HG02840 (cell line): ENCODE measurements at regions not wholly inside any gene's neighbourhood (a gene's known extent, or its start where the extent isn't known, plus 50 kb on each side); places are given as distances from the start of the nearest gene placed in this dataset.
A peak's percentile ranks its signal among the peaks of the same experiment; 100 is the strongest.
"Not testable (repeated sequence)": the region's sequence is repeated elsewhere in the genome, so short reads cannot be mapped to it uniquely, and the experiment has no call there.

Source experiments
- ATAC-seq: cut with Tn5 transposase; IDR thresholded peaks from one replicate; pipeline ENCODE4 v1.9.1; 2021; ENCODE audit warnings: mild to moderate bottlenecking, moderate library complexity, moderate number of reproducible peaks; ENCODE audit not compliant: unreplicated experiment, low FRiP score

DNA sequence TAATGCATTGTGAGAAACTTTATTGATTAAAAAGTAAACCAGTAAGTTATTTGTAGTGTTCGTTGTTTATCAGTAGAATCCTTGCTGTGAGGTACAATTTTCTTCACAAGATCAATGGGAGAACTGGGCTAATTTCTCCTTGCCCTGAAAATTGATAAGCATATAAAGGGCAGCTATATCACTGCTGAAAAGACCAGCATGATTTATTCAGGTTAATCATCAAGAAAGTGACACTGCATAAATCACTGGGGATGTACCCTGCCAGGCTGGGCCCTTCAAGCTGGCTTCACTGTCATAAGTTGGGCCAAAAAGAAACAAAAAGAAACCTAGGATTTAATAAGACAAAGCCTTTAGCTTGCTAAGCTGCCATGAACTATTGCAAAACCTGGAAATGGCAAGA lies 746.7 kb downstream of the STPG2 start:
- ATAC-seq: no peak

DNA sequence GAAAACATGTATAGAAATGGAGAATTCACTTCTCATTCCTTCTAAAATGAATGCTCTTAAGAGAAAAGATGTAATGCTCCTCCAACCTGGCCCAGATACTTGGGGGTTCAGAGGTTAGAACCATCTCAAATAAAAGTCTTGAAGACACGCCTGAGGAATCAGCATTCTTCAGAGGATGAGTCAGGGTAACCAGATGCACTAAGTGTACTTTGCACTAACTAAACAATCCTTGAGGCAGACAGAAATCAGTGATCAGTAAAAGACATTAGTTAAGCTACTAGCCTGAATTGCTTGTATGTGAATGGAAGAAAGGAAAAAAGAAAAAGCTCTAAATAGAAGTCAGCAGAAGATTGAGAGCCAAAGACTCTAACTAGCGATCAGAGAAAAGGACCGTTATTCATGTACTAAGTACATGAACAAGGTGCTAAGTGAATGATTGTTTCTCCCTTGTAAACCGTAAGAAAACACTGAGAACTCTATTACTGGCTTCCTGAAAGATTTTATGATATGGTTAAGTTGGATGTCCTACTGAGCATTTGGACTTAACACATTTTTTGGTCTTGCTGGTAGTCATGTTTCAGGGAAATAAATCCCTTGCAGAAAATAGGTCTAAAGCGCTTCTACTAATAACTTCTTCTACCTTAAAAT lies 738.3 kb downstream of the STPG2 start:
- no peak for ATAC-seq

DNA sequence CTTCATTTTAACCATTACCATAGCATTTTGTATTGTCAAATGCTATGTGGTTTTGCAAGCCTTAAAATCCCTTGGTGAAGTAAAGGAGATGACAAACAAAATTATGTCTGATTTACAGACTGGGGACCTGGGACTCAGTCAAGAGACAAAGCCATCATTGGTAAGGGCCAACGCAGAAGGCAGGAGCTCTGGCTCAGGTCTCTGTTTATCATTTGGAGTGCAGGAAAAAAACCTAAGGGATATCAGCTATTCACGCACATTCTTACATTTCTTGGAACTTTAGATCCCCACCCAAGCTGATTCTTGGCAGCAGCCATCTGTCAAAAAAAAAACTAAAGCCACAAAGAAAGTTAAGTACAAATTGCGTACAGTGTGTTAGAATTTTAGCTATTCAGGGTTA lies 731.9 kb downstream of the STPG2 start:
- no peak for ATAC-seq

DNA sequence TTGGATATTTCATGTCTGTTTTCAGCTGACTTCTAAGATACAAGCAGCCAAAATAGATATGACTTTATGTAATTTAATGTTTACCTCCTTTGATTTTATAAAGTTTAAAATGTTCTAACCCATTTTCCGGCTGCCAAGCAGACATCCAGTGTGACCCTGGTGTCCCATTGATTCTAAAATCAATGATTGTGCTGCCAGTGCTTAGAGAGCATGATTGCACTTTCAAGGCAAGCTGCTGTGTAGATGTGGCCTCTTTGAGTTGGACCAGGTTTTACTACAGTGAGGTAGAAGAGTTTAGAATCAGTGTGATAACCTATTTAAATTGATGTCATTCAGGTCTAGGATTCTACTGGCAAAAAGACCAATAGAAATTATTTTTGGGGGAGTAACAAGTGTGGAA lies 730.9 kb downstream of the STPG2 start:
- ATAC-seq: no peak

DNA sequence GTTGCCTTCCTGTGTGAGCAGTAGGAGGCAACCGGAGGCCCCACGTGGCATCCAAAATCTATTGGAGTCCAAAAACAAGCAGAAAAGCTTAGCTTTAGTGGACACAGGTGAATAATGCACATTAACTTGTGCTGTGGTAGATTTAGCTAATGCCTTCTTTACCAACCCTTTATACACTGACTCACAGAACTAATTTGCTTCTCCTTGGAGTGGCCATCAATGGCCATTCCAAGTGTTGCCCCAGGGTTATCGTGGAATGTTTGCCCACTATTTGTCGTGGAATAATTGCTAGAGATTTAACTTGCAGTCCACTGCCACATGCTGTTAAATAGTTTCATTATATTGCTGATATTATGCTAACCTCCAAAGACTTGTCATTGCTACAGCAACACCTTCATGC lies 729.1 kb downstream of the STPG2 start:
- no peak for ATAC-seq

DNA sequence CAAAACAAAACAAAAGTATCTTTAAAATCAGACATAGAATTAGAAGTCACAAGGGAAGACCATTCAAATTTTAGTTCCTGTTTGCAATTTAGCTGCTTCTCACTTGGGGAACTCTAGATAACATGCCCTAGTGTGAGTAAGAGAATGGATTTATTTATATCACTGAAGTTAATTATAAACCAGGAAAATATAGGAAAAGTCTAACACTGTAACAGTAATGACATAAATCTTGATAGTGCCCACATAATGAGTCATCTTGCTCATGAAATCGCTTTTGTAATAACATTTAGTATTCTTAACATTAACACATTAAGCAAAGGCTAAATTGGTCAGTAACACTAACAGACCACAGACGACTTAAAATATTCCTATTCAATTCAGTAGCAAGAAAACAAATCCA lies 710.7 kb downstream of the STPG2 start:
- ATAC-seq: no peak

DNA sequence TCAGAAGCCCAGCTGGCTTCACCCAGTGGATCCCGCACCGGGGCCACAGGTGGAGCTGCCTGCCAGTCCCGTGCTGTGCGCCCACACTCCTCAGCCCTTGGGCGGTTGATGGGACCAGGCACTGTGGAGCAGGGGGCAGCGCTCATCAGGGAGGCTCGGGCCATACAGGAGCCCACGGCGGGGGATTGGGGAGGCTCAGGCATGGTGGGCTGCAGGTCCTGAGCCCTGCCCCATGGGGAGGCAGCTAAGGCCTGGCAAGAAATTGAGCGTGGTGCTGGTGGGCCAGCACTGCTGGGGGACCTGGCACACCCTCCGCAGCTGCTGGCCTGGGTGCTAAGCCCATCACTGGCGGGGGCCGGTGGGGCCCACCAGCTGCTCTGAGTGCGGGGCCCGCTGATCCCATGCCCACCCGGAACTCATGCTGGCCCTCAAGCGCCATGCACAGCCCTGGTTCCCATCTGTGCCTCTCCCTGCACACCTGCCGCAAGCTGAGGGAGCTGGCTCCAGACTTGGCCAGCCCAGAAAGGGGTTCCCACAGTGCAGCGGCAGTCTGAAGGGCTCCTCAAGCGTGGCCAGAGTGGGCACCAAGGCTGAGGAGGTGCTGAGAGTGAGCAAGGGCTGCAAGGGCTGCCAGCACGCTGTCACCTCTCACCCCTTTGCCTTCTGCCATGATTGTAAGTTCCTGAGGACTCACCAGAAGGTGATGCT lies 705.1 kb downstream of the STPG2 start:
- not testable (repeated sequence) for ATAC-seq

DNA sequence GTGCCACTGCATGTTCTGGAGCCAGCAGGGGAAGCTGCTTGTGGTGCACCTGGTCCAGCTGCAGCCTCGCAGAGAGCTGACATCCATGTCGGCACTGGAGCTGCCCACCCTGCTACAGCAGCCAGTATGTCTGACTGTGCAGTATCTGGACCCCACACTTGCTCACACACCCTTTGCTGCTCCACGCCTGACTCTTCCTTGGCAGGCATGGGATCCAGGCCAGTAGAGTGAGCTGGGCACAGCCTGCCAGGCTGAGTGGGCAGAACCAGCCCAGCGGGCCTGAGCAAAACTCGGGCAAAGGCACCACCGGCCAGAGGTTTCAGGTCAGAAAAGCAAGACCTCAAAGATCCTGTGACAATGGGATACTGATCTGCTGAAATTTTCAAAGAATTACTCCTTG lies 690.1 kb downstream of the STPG2 start:
- ATAC-seq: no peak

DNA sequence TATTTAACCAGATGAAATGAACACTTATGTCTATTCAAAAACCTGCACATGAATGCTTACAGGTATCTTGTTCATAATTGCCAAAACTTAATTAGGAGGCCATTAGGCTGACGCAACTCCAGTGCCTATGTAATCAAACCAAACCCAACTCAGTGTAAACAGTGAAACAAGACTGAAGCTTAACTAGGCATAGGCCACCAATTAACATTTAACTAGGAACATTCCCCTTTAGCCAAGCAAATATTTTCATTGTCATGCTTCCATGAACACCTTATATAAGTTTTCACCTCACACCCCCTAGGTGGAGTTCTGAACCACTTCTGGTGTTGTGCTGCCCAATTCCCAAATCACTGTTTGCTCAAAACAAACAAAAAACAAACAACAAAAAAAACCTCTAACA lies 686.0 kb downstream of the STPG2 start:
- ATAC-seq: no peak

DNA sequence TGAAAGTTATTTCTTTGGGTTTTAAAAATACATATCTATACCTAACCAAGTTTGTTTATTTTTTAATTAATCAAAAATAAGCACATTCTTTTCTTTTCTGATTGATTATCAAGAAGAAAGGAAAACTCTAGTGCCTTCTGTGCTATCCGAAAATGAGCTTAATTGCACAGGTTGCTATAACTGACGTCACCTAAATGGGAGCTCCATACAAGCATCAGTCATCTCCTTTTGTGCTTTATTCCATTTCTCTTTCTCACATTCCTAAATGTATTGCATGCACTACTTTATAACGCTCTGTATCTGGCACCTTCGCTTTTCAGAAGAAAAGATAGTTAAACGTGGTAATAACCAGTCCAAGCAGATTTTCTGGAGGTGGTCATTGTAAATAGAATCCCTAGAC lies 675.0 kb downstream of the STPG2 start:
- ATAC-seq: no peak

DNA sequence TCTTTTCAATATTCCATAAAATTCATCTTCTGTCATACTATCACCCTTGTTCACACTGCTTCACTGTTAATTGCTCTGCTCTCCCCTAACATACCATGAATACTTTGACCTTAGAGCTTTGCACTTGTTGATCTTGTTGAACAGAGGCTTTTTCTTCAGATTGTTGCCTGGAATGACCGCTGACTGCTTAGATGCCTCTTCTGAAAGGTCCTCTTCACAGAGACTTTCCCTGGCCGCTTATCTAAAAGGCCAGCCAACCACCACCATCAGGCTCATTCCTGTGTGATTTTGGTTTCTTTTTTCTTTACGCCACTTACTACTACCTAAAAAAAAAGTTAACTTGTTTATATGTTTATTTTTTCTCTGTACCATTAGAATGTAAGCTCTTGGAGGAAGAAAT lies 667.7 kb downstream of the STPG2 start:
- no peak for ATAC-seq

DNA sequence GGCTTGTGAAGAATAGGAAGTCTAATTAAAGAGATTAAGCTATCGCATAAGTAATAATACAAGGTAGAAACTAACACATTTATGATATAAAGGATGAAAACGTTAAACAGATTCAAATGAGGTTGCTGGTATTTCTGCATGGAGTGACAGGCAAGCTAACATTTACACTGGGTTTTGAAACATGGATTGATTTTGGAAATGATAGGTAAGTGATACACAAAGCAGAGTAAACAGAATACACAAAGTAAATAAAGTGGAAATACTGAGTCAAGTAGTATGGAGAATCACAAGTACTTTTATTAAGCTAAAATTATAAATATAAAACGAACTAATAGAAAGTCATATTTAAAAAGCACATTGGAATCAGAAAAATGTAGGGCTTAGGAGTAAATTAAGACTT lies 665.3 kb downstream of the STPG2 start:
- no peak for ATAC-seq

DNA sequence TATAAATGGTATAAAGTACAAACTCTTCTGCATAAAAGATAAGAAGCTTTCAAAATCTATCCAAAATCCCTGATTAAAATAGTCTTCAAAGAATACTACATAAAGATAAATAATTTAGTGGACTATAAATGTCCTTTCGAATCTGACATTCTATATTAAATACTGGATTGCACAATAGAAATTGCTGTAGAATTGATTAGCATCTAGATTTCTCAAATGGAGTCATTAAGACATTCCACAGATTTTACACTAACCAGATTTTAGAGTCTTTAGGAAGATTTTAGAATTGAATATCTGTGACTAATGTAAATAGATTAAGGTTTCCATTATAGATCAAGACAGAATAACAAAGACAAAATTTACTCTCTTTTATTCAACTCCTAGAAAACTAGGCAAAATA lies 663.9 kb downstream of the STPG2 start:
- no peak for ATAC-seq

DNA sequence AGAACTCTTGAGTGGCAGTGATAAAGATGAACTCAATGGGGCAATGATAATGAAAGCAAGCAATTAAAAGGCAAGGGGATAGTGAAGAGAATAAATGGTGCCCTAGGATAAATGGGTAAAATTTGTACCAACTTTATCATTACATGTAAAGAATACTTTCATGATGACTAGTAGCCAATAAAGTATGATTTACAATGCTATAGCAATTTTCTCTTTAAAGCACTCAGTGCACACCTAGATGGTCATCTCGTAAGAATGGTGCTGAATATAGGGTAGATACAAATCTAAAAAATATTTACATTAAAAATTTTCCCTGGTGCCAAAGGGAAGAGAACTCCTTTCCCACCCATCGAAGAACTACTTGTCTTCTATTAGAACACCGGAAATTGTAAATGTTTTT lies 651.4 kb downstream of the STPG2 start:
- no peak for ATAC-seq

DNA sequence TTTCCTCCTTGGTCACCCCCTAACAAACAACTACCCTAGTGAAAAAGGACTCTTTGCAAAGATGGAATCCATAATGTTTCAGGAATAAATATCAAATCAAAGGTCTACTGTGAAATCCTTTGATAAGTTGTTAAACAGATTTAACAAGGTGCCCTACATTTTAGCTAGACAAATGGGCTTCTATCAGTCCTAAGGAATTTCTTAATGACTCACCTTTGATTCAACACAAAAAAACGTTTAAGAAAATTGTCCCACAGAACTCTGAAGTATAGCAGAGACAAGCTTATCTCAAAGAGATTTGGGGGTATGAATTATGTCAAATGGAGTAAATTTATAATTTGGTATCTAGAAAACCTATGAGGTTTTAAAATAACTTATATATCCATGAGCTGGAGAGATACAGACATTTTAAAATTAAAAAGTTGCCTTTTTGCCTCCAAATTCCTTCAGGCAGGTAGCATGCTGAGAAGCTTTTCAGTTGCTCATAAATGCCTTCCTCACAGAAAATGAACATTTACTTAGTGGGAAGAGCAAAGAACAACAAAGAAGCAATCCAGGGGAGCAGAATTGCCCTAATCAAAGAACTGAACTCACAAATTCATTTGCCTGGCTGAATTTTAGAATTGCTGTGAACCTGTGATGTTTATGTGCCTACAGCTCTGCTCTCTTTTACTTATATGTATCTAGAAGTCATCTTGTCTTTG lies 649.3 kb downstream of the STPG2 start:
- ATAC-seq: no peak

DNA sequence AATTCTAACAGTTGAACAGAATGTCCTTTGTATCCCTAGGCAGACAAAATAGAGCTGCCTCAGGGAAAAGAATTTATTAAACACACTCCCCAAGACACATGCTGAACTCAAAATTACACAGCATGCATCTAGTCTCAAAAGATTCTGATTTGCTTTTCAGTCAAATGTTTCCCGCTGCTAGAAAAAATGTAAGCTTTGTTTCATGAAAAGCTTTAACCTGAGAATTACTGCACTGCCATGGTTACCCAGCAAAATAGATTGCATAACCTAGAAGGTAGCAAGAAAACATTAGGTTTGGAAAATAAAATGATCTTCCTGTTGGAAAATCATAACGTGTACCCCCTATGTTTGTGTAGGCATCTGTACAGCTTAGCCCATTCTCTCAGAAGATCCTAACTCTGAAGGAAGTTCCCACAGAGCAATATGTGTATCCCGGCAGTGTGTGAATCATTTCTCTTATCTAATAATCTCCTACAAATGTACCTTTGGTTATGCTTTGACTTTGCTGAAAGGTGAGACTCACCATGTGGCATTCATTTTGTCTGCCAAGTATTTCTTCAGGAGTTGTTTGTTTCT lies 646.9 kb downstream of the STPG2 start:
- ATAC-seq: no peak

DNA sequence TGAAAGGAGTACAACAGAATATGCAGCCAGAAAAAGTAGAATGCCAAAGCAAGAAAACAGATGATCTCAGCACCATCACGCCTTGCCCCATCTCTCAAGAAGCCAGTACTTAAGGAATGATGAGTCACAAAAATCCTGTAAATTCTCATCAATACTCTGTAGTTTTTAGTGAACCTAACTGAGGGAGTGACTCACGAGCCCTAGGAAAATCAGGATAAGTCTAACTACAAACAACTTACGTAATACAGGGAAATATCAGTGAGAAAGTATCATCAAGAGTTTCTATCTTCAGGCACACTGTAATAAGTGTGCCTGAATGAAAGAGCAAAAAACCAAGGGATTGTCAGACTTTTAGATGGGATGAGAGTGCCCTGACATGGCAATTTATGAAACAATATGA lies 644.4 kb downstream of the STPG2 start:
- ATAC-seq: no peak

DNA sequence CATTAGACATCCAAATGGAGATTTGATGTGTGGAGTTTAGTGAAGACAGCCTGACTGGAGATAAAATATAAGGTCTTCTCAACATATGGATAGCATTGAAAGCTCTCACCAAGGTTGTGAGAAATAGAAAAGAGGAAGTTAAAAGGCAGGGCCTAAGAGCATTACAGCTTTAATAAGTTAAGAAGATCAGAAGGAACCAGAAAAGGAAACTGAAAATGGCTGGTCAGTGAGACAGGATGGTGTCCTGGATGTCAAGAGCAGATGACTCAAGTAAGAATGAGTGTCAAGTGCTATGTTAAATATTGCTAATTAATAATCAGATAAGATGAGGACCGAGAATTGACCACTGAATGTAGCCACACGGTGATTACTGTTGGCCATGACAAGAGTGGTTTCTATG lies 642.9 kb downstream of the STPG2 start:
- ATAC-seq: peak; percentile 84

DNA sequence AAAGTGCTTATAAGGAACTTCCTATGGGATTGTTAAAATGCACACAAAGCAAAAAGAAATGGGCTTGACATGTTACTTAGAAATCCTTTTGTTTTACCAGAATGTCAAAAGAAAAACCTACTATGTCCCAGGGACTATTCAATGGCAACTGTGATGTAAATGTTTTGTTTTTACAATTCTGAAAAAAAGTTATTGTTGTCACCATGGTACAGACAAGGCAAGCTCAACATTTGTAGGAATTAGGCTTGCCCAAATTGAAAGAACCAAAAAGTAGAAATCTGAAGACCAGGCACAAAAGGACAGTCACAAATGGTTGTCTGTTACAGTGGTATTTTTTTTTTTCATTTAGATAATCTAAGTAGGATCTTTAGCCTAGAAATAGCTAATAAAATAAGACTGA lies 638.6 kb downstream of the STPG2 start:
- no peak for ATAC-seq

DNA sequence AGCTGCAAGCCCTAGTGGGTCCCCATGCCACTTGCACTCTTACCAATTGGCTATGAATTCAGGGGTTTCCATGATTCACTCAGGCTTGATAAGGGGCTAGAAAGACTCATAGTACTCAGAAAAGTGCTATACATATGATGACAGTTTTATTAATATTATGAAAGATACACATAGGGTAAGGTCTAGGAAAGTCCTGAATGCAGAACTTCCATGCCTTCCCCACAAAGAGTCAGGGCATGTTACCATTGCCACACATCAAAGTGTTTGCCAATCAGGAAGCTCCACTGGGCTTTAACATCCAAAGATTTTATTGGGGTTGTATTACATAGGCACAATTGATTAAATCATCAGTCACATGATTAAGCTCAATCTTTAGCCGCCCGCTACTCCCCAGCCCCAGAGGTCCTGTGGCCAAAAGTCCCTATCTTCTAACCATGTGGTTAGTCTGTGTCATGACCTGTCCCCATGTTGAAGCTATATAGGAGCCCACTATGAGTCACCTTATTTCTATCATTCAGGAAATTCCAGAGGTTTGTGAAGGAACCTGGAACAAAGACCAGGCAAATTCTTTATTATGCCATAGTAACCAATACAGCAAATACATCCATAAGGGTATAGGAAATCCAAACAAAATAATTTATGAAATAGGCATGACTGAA lies 635.6 kb downstream of the STPG2 start:
- ATAC-seq: no peak
